Neural cell (in vitro differentiated cells): ENCODE measurements at regions not wholly inside any gene's neighbourhood (a gene's known extent, or its start where the extent isn't known, plus 50 kb on each side); places are given as distances from the start of the nearest gene placed in this dataset.
"Not testable (repeated sequence)": the region's sequence is repeated elsewhere in the genome, so short reads cannot be mapped to it uniquely, and the experiment has no call there.

Experiments used
- H2AFZ ChIP-seq: fragments of 200-600, 300-800 bp; sonication (generic), shearing (Covaris generic); 2 replicates; pipeline ENCODE4 v1.6.0; 2014; ENCODE audit warnings: low read depth, mild to moderate bottlenecking, antibody characterized with exemption, low read length, moderate library complexity
- H3F3A ChIP-seq: fragments of 200-600 bp; shearing (Covaris generic); 2 replicates; pipeline ENCODE4 v1.6.1; 2016; ENCODE audit warnings: mild to moderate bottlenecking, moderate library complexity, mixed read lengths, antibody characterized with exemption, low read length; ENCODE audit not compliant: insufficient read depth, poor library complexity, severe bottlenecking
- H3K27ac ChIP-seq: fragments of 200-600, 300-800 bp; sonication (generic), shearing (Covaris generic); 2 replicates; pipeline ENCODE4 v1.5.1; 2014; ENCODE audit warnings: mild to moderate bottlenecking, low read length, moderate library complexity
- H3K27me3 ChIP-seq: fragments of 300-800, 200-600 bp; sonication (generic), shearing (Covaris generic); 2 replicates; pipeline ENCODE4 v1.6.0; 2014; ENCODE audit warnings: mild to moderate bottlenecking, low read depth, low read length, moderate library complexity; ENCODE audit not compliant: insufficient read depth
- H3K36me3 ChIP-seq: fragments of 300-800, 200-600 bp; sonication (generic), shearing (Covaris generic); 2 replicates; pipeline ENCODE4 v1.5.1; 2014; ENCODE audit warnings: mild to moderate bottlenecking, antibody characterized with exemption, low read length, moderate library complexity; ENCODE audit not compliant: insufficient read depth
- H3K4me2 ChIP-seq: fragments of 300-800, 200-600 bp; sonication (generic), shearing (Covaris generic); 2 replicates; pipeline ENCODE4 v1.6.0; 2014; ENCODE audit warnings: mild to moderate bottlenecking, low read length
- H3K4me3 ChIP-seq: fragments of 300-800, 200-600 bp; sonication (generic), shearing (Covaris generic); 2 replicates; pipeline ENCODE4 v1.5.1; 2014; ENCODE audit warnings: mild to moderate bottlenecking, low read length, moderate library complexity
- H3K79me2 ChIP-seq: fragments of 200-600 bp; shearing (Covaris generic); replicated peaks from 2 replicates; pipeline ENCODE4 v1.6.0; 2014; ENCODE audit warnings: mild to moderate bottlenecking, low read length, moderate library complexity; ENCODE audit not compliant: insufficient read depth
- H3K9ac ChIP-seq: fragments of 300-800, 200-600 bp; sonication (generic), shearing (Covaris generic); 2 replicates; pipeline ENCODE4 v1.6.1; 2016; ENCODE audit warnings: mild to moderate bottlenecking, low read length, mixed read lengths
- H3K9me2 ChIP-seq: fragments of 200-600 bp; shearing (Covaris generic); 2 replicates; pipeline ENCODE4 v1.6.1; 2016; ENCODE audit warnings: mild to moderate bottlenecking, low read length, mixed read lengths; ENCODE audit not compliant: insufficient read depth
- H3K9me3 ChIP-seq: fragments of 200-600, 300-800 bp; sonication (generic), shearing (Covaris generic); 2 replicates; pipeline ENCODE4 v1.6.1; 2016; ENCODE audit warnings: mild to moderate bottlenecking, mixed run types, low read length, moderate library complexity, mixed read lengths
- H4K20me1 ChIP-seq: fragments of 200-600 bp; shearing (Covaris generic); 2 replicates; pipeline ENCODE4 v1.6.1; 2016; ENCODE audit warnings: mild to moderate bottlenecking, mixed run types; ENCODE audit not compliant: insufficient read depth
- EP300 ChIP-seq: fragments of 450-650 bp; conservative IDR thresholded peaks from 2 replicates; pipeline ENCODE4 v1.6.1; 2014; ENCODE audit warnings: antibody characterized with exemption, mild to moderate bottlenecking, moderate library complexity; ENCODE audit not compliant: poor library complexity, severe bottlenecking
- EZH2 ChIP-seq: fragments of 200-600, 300-800 bp; shearing (Covaris generic), sonication (generic); IDR thresholded peaks from 2 replicates; pipeline ENCODE4 v1.6.1; 2014; ENCODE audit warnings: antibody characterized with exemption, low read length, borderline replicate concordance, mild to moderate bottlenecking; ENCODE audit not compliant: insufficient read depth, poor library complexity, severe bottlenecking
- MXI1 ChIP-seq: fragments of 450-650 bp; conservative IDR thresholded peaks from 2 replicates; pipeline ENCODE4 v1.6.1; 2014; ENCODE audit warnings: antibody characterized with exemption, mild to moderate bottlenecking; ENCODE audit not compliant: poor library complexity, severe bottlenecking
- POLR2AphosphoS5 ChIP-seq: IDR thresholded peaks from 2 replicates; pipeline ENCODE4 v1.6.1; 2012
- RAD21 ChIP-seq: fragments of 450-650 bp; conservative IDR thresholded peaks from 2 replicates; pipeline ENCODE4 v1.6.1; 2014; ENCODE audit warnings: antibody characterized with exemption, mild to moderate bottlenecking, moderate library complexity
- SMC3 ChIP-seq: fragments of 450-650 bp; conservative IDR thresholded peaks from 2 replicates; pipeline ENCODE4 v1.6.1; 2014; ENCODE audit warnings: antibody characterized with exemption, mild to moderate bottlenecking, moderate library complexity; ENCODE audit not compliant: poor library complexity
- TAF1 ChIP-seq: IDR thresholded peaks from 2 replicates; pipeline ENCODE4 v1.6.1; 2012; ENCODE audit warnings: low read depth
- TF ChIP-seq, protein P1 (sequence below): fragments of 450-650 bp; IDR thresholded peaks from 2 replicates; pipeline ENCODE4 v1.5.1; 2014; ENCODE audit warnings: antibody characterized with exemption, mild to moderate bottlenecking, moderate library complexity; ENCODE audit not compliant: poor library complexity, severe bottlenecking
- TF ChIP-seq, protein P2 (sequence below): IDR thresholded peaks from 2 replicates; pipeline ENCODE4 v1.6.1; 2012; ENCODE audit warnings: borderline replicate concordance

DNA sequence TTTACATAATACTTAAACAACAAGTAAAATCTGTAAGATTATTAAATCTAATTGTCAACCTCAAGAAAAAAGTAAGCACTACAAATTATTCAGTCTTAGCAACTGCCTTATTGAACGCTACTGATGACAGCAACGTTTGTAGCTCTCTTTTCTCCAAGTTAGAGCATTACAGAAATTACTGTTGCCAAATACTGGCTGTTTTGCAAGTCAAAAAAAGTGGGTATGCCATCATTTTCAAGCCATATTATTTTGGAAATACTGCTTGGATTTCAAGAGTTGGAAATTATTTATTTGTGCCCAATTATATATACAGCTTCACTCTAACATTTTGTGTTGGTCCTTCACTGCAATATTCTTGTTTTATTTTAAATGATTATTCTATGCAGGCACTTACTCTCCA lies 221.7 kb downstream of the CXXC4 start:
- Histone ChIP-seq H3K27ac (no peak overlapping the region), H3K36me3 (no peaks in the 10 kb centered on the region), H3F3A (no peaks in the 10 kb centered on the region), H3K27me3 (no peaks in the 10 kb centered on the region), H2AFZ (no peak overlapping the region), H3K9me3 (no peaks in the 10 kb centered on the region), H3K9ac (no peak overlapping the region), H3K79me2 (no peaks in the 10 kb centered on the region), H3K4me2 (no peak overlapping the region), H4K20me1 (no peaks in the 10 kb centered on the region), H3K9me2 (no peaks in the 10 kb centered on the region), H3K4me3 (no peak overlapping the region)
- TF ChIP-seq, protein P1, sequence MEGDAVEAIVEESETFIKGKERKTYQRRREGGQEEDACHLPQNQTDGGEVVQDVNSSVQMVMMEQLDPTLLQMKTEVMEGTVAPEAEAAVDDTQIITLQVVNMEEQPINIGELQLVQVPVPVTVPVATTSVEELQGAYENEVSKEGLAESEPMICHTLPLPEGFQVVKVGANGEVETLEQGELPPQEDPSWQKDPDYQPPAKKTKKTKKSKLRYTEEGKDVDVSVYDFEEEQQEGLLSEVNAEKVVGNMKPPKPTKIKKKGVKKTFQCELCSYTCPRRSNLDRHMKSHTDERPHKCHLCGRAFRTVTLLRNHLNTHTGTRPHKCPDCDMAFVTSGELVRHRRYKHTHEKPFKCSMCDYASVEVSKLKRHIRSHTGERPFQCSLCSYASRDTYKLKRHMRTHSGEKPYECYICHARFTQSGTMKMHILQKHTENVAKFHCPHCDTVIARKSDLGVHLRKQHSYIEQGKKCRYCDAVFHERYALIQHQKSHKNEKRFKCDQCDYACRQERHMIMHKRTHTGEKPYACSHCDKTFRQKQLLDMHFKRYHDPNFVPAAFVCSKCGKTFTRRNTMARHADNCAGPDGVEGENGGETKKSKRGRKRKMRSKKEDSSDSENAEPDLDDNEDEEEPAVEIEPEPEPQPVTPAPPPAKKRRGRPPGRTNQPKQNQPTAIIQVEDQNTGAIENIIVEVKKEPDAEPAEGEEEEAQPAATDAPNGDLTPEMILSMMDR: no peak

DNA sequence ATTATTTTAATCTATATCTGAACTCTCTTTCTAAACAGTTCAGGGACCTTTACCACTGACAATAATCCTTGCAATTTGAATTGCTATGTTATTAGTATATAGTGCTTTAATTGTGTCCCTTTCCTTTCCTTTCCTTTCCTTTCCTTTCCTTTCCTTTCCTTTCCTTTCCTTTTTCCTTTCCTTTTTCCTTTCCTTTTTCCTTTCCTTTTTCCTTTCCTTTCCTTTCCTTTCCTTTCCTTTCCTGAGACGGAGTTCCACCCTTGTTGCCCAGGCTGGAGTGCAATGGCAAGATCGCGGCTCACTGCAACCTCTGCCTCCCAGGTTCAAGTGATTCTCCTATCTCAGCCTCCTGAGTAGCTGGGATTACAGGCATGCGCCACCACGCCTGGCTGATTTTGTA lies 225.1 kb downstream of the CXXC4 start:
- not testable (repeated sequence) for H3K9ac ChIP-seq, H3K27ac ChIP-seq, H3K4me2 ChIP-seq, H4K20me1 ChIP-seq, H3K79me2 ChIP-seq, H3K9me3 ChIP-seq, H3K36me3 ChIP-seq, H3K4me3 ChIP-seq, H2AFZ ChIP-seq, H3K27me3 ChIP-seq, H3K9me2 ChIP-seq, H3F3A ChIP-seq

DNA sequence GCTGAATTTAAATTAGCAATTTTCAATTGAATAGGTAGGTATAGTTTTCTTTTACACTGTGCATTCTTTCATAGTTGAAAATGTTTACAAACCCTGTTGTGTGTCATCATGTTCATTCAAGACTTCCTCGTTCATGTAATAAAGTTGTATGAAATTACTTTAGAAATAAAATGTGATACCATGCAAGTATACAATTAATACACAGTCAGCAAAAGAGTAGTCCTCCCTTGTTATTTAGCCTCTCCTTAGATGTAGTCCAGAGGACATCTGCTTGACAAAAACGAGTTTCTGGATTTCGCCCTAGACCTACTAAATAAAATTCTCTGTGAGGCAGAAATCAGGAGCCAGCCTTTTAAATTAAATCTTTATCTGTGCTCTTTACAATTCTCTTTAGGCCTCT lies 231.6 kb downstream of the CXXC4 start:
- Histone ChIP-seq H3K9me3 (no peaks in the 10 kb centered on the region), H3K9ac (no peak overlapping the region), H3K36me3 (no peaks in the 10 kb centered on the region), H3K9me2 (no peaks in the 10 kb centered on the region), H3F3A (no peaks in the 10 kb centered on the region), H3K4me3 (no peak overlapping the region), H2AFZ (no peak overlapping the region), H3K79me2 (no peaks in the 10 kb centered on the region), H3K27ac (no peak overlapping the region), H3K4me2 (no peak overlapping the region), H3K27me3 (no peaks in the 10 kb centered on the region), H4K20me1 (no peaks in the 10 kb centered on the region)
- TF ChIP-seq, protein P2, sequence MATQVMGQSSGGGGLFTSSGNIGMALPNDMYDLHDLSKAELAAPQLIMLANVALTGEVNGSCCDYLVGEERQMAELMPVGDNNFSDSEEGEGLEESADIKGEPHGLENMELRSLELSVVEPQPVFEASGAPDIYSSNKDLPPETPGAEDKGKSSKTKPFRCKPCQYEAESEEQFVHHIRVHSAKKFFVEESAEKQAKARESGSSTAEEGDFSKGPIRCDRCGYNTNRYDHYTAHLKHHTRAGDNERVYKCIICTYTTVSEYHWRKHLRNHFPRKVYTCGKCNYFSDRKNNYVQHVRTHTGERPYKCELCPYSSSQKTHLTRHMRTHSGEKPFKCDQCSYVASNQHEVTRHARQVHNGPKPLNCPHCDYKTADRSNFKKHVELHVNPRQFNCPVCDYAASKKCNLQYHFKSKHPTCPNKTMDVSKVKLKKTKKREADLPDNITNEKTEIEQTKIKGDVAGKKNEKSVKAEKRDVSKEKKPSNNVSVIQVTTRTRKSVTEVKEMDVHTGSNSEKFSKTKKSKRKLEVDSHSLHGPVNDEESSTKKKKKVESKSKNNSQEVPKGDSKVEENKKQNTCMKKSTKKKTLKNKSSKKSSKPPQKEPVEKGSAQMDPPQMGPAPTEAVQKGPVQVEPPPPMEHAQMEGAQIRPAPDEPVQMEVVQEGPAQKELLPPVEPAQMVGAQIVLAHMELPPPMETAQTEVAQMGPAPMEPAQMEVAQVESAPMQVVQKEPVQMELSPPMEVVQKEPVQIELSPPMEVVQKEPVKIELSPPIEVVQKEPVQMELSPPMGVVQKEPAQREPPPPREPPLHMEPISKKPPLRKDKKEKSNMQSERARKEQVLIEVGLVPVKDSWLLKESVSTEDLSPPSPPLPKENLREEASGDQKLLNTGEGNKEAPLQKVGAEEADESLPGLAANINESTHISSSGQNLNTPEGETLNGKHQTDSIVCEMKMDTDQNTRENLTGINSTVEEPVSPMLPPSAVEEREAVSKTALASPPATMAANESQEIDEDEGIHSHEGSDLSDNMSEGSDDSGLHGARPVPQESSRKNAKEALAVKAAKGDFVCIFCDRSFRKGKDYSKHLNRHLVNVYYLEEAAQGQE: no peak
- no peak for TF ChIP-seq TAF1
- TF ChIP-seq MXI1: no peak
- TF ChIP-seq, protein P1: no peak
- TF ChIP-seq POLR2AphosphoS5: no peak
- no peak for TF ChIP-seq RAD21
- no peak for TF ChIP-seq EZH2
- TF ChIP-seq EP300: no peak
- no peak for TF ChIP-seq SMC3
